ENCODE measurements at regions not wholly inside any gene's neighbourhood (a gene's known extent, or its start where the extent isn't known, plus 50 kb on each side); places are given as distances from the start of the nearest gene placed in this dataset.

DNA sequence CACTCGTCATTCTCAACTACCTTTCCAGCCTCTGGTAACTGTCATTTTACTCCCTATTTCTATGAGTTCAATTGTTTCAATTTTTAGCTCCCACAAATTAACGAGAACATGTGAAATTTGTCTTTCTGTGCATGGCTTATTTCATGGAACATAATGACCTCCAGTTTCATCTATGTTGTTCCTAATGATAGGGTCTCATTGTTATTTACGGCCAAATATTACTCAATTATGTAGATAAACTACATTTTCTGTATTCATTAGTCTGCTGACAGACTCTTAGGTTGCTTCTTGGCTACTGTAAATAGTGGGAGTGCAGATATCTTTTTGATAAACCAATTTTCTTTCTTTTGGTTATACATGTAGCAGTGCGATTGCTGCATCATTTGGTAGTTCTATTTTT, 374.9 kb upstream of the ROBO1 start:
- DNase-seq (ENCODE audit: low spot score in 2 of 2) = no peak
- 84% methylated on average over 4 of the region's 4 CpGs for WGBS, 2 donors
- intact Hi-C loops (cut with DNase I; ENCODE audit: low total_unique reads) = no loop called here
- no peak for TF ChIP-seq POLR2A (IDR thresholded peaks at IDR 0.05)
- TF ChIP-seq, protein P1, sequence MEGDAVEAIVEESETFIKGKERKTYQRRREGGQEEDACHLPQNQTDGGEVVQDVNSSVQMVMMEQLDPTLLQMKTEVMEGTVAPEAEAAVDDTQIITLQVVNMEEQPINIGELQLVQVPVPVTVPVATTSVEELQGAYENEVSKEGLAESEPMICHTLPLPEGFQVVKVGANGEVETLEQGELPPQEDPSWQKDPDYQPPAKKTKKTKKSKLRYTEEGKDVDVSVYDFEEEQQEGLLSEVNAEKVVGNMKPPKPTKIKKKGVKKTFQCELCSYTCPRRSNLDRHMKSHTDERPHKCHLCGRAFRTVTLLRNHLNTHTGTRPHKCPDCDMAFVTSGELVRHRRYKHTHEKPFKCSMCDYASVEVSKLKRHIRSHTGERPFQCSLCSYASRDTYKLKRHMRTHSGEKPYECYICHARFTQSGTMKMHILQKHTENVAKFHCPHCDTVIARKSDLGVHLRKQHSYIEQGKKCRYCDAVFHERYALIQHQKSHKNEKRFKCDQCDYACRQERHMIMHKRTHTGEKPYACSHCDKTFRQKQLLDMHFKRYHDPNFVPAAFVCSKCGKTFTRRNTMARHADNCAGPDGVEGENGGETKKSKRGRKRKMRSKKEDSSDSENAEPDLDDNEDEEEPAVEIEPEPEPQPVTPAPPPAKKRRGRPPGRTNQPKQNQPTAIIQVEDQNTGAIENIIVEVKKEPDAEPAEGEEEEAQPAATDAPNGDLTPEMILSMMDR (IDR thresholded peaks at IDR 0.05) = no peak
- H3K4me3 ChIP-seq (ENCODE audit: low read depth, poor library complexity, severe bottlenecking) = no peak overlapping the region

DNA sequence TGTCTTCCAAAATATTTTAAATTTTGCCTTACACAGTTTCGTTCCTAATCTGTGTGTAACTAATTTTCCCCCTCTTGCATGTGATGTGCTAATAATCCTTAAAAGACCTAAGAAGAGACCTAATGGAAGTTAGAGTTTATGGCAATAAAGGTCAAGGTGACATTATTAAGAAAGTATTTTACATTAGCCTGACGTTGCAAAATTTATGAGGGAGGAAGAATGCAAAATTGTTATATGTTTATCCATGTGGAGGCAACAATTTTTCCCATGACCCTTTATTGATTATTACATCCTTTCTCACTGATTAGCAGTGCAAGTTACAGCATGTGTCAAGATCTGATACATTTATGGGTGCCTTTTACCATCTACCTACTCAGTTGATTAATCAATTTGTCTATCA, 373.8 kb upstream of the ROBO1 start:
- DNase-seq (ENCODE audit: low spot score in 2 of 2) = no peak
- no peak overlapping the region for H3K4me3 ChIP-seq (ENCODE audit: low read depth, poor library complexity, severe bottlenecking)
- intact Hi-C loops (cut with DNase I; ENCODE audit: low total_unique reads) = no loop called here
- no peak for TF ChIP-seq POLR2A (IDR thresholded peaks at IDR 0.05)
- TF ChIP-seq, protein P1 (IDR thresholded peaks at IDR 0.05) = no peak
- WGBS, 2 donors = 62 to 63% methylated on average over 2 of the region's 2 CpGs

DNA sequence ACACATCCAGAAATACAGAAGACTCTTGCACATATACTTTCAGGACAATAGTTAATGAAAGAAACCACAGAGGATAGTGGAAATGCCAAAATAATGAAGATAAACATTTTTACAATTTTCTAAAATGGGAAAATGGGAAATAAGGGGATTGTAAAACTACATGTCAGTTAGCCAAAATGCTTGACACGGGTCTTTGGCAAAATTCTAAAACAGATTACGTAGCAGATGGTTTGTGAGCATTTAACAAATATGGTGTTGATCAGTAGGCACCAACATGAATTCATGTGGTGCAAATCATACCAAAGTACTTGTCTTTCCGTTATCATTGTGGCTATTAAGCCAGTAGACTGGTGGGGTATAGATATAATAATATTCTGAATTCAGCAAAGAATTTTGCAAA, 348.5 kb upstream of the ROBO1 start:
- DNase-seq (ENCODE audit: low spot score in 2 of 2) = no peak
- no peak overlapping the region for H3K4me3 ChIP-seq (ENCODE audit: low read depth, poor library complexity, severe bottlenecking)
- 62 to 64% methylated on average over 3 of the region's 3 CpGs for WGBS, 2 donors
- intact Hi-C loops (cut with DNase I; ENCODE audit: low total_unique reads) = no loop called here
- TF ChIP-seq, protein P1 (IDR thresholded peaks at IDR 0.05) = no peak
- no peak for TF ChIP-seq POLR2A (IDR thresholded peaks at IDR 0.05)

DNA sequence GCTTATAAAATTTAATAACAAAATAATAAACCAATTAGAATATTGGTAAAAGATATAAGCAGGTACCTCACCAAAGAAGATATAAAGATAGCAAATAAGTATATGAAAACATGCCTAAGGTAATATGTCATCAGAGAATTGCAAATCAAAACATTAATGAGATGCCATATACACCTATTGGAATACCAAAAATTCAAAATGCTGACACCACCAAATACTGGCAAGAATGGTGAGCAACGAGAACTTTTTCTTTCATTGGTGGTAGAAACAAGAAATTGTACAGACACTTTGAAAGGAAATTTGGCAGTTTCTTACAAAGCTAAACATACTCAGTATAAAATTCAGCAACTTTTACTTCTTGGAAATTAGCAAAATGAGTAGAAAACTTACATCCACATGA, 346.9 kb upstream of the ROBO1 start:
- intact Hi-C loops (cut with DNase I; ENCODE audit: low total_unique reads) = no loop called here

DNA sequence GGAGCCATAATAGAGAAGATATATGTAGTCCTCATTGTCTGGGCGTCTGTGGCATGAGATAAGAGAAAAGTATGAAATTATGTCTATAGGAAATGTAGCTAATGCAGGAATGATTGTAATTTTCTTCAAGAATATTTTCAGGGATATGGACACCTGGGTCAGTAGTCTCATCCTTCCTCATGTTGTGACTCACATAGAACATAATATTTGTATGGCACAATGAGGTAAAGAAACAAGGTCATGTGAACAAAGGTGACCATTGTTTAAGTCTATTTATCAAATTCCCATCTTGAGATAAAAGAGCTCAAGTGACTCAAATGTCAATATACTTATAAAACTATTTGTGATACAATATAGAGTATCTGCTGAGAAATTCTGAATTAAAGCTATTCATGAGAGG, 345.5 kb upstream of the ROBO1 start:
- WGBS, 2 donors = 72 to 75% methylated on average over 1 of the region's 1 CpG
- no peak for DNase-seq (ENCODE audit: low spot score in 2 of 2)
- TF ChIP-seq, protein P1 (IDR thresholded peaks at IDR 0.05) = no peak
- no peak for TF ChIP-seq POLR2A (IDR thresholded peaks at IDR 0.05)
- intact Hi-C loops (cut with DNase I; ENCODE audit: low total_unique reads) = no loop called here
- no peak overlapping the region for H3K4me3 ChIP-seq (ENCODE audit: low read depth, poor library complexity, severe bottlenecking)

More for the DNA sequence above, 346.9 kb upstream of the ROBO1 start:
- no peak for DNase-seq (ENCODE audit: low spot score in 2 of 2)
- no peak overlapping the region for H3K4me3 ChIP-seq (ENCODE audit: low read depth, poor library complexity, severe bottlenecking)
- TF ChIP-seq, protein P1 (IDR thresholded peaks at IDR 0.05) = no peak
- TF ChIP-seq POLR2A (IDR thresholded peaks at IDR 0.05) = no peak
- WGBS, 2 donors = 56 to 68% methylated on average over 1 of the region's 1 CpG

DNA sequence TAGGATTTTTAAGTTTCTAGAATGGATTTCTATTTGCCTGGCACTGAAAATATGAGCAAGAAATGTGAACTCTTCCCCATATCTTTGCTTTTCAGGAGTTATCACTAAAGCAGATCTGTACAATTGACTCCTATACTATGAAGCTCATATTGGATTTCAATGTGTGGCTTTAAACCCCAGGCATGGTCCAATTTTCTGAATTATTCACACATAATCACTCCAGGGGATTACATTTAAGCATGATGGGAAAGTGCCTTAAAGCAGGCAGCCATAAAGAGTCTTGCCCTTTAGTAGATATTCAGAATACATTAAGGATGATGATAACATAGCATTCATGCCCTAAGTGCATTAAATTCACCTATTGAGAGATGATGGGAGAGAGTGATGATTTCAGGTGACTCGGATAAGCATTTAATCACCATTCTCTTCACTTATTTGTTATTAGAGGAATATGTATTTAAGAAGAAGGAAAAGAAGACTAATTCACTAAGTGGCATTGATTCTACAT, 331.8 kb upstream of the ROBO1 start:
- 94 to 97% methylated on average over 1 of the region's 1 CpG for WGBS, 2 donors
- TF ChIP-seq, protein P1 (IDR thresholded peaks at IDR 0.05) = no peak
- TF ChIP-seq POLR2A (IDR thresholded peaks at IDR 0.05) = no peak
- intact Hi-C loops (cut with DNase I; ENCODE audit: low total_unique reads) = no loop called here
- no peak for DNase-seq (ENCODE audit: low spot score in 2 of 2)
- H3K4me3 ChIP-seq (ENCODE audit: low read depth, poor library complexity, severe bottlenecking) = no peak overlapping the region
